22Rv1 (cell line): ENCODE measurements at regions not wholly inside any gene's neighbourhood (a gene's known extent, or its start where the extent isn't known, plus 50 kb on each side); places are given as distances from the start of the nearest gene placed in this dataset.

Experiments
- CTCF ChIP-seq: fragments of 450-650 bp; IDR thresholded peaks from 2 replicates; pipeline ENCODE4 v1.5.1; 2017; ENCODE audit warnings: mild to moderate bottlenecking
- ZFX ChIP-seq: fragments of 450-650 bp; IDR thresholded peaks from 2 replicates; pipeline ENCODE4 v1.6.1; 2017; ENCODE audit warnings: antibody characterized with exemption, borderline replicate concordance

- TF ChIP-seq CTCF (no peak), ZFX (no peak)
Observed at GRCh38 chr10:30176182-30176581, 116.8 kb upstream of the JCAD start.
